Activated T-helper 1 cell treated with anti-CD3 and anti-CD28 coated beads, Interleukin-12 subunit alpha, Interleukin-12 subunit beta, Interleukin-2, Interleukin-4 antibody, amounts not matched to agents 30 ng/mL and 10 ng/mL and 1 ng/mL, durations not matched to agents 14 hours and 24 hours and 36 hours (primary cell): ENCODE measurements at regions not wholly inside any gene's neighbourhood (a gene's known extent, or its start where the extent isn't known, plus 50 kb on each side); places are given as distances from the start of the nearest gene placed in this dataset.

Source experiments
- DNase-seq: peaks from one replicate; pipeline ENCODE4 v3.0.0; 2021; ENCODE audit warnings: low spot score
- H3K27ac Mint-ChIP-seq: one replicate; pipeline ENCODE4 v1.8.0; 2021; ENCODE audit warnings: mild to moderate bottlenecking, mixed read lengths
- H3K27me3 Mint-ChIP-seq: one replicate; pipeline ENCODE4 v1.8.0; 2022; ENCODE audit warnings: mild to moderate bottlenecking, moderate library complexity, mixed read lengths; ENCODE audit not compliant: insufficient read depth
- H3K36me3 Mint-ChIP-seq: one replicate; pipeline ENCODE4 v1.8.0; 2021; ENCODE audit warnings: low read depth, mixed read lengths
- H3K4me1 Mint-ChIP-seq: one replicate; pipeline ENCODE4 v1.8.0; 2021; ENCODE audit warnings: low read depth, mixed read lengths
- H3K4me3 Mint-ChIP-seq: one replicate; pipeline ENCODE4 v1.8.0; 2021; ENCODE audit warnings: mild to moderate bottlenecking, moderate library complexity, mixed read lengths
- H3K9me3 Mint-ChIP-seq: one replicate; pipeline ENCODE4 v1.8.0; 2021; ENCODE audit warnings: mixed read lengths
- intact Hi-C: fragments of 100-400 bp; cut with micrococcal nuclease; formaldehyde crosslinking; loops from one replicate; pipeline ENCODE4 v1.15.1; 2024

DNA sequence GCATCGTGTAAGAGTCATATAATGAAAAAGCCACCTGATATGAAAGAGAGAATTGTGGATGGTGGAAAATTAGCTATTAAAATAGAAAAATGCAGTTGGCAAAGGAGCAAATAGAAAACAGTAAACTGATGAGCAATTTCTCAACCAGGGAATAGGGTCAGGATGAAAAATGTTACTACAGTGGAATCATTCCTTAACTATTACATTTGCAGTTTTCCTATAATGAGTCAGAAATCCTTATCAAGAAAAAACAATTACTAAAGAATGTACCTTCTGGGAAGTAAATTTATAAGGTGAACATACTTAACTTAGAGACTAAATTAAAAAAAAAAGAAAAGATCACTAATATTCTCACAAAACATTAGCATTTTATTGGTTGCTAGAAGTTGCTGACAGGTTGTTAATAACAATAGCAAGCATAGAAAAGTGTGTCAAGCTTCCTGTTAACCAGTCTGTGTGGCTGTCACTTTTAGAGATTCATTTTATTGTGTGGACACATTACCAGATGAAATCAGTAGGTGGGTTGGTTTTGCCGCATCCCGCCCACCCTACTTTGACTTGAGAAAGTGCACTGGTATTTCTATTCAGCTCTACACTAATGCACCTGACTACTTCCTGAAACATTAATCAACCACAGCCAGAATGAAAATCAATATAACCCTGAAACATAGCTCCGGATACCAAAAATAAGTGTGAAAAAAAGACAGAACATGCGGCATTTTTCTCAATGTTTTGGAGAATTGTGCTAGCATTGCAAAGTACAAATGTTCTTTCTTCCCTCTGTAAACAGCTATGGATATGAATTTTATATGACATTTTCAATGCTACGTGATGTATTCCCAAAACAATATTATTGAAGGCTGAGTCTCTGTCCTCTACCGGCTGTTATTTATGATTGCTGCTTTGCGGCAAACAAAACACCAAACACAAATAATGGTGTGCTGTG, 576.7 kb downstream of the SLC16A7 start:
- Mint-ChIP-seq H3K27ac (no peak overlapping the region), H3K36me3 (no peaks in the 10 kb centered on the region), H3K27me3 (no peaks in the 10 kb centered on the region), H3K4me3 (no peak overlapping the region), H3K4me1 (no peaks in the 10 kb centered on the region), H3K9me3 (no peaks in the 10 kb centered on the region)
- no peak for DNase-seq
- intact Hi-C loops, result no loop called here

DNA sequence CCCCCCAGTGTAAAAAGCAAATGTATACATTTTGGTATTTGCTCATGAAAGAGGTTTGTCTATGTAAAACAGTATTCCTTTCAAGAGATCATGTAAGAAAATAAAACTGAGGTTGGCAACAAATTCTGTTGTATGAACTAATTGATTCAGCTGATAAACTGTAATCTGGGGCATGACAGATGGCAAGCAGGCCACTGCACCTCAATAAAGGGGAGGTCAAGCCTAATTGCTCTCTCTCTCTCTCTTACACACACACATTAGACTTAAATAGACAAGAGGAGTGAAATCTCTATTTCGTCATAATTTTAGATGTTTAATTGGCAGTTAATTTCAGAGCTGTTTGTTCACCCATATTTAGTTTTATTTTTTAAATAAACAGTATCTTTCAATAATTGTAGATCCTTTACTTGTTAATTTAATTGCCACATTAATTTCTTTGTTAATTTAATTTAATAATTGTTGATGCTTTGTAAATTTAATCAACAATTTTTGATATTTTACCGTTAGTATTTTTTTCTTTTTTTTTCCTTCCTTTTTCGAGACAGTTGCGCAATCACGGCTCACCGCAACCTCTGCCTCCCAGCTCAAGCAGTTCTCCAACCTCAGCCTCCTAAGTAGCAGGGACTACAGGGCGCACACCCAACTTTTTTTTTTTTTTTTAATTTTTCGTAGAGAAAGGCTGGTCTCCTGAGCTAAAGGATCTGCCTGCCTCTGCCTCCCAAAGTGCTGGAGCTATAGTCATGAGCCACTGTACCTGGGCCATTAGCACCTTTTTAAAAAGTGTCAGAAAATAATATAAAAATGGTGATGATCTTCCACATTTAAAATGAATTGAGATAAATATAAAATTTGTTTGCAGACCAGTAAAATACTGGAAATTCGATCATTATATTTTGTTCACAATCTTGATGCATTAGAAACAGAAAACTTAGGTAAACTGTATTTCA, 577.7 kb downstream of the SLC16A7 start:
- intact Hi-C loops, result no loop called here
- DNase-seq, result no peak
- no peaks in the 10 kb centered on the region for H3K27me3 Mint-ChIP-seq
- no peak overlapping the region for H3K27ac Mint-ChIP-seq
- H3K36me3 Mint-ChIP-seq, result no peaks in the 10 kb centered on the region
- H3K9me3 Mint-ChIP-seq, result no peaks in the 10 kb centered on the region
- no peaks in the 10 kb centered on the region for H3K4me1 Mint-ChIP-seq
- no peak overlapping the region for H3K4me3 Mint-ChIP-seq

DNA sequence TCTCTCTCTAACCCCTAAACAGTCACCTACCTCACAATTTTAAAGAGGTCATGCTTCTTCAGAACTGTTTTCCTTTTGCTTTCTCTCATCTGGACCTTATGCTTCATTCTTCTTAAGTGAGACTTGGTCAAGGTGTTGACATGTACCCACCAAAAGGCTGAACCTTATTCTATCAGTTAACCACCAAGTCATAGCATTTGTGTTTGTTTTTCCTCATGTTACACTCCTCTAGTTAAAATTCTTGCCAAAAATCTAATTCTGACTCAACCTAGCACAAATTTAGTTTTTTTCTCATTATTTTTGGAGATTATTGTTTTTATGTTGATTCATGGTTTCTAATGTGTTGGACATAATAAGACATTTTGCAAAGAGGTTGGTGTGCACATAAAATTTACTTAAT, 578.6 kb downstream of the SLC16A7 start:
- no peaks in the 10 kb centered on the region for H3K4me1 Mint-ChIP-seq
- H3K9me3 Mint-ChIP-seq, result no peaks in the 10 kb centered on the region
- H3K4me3 Mint-ChIP-seq, result no peak overlapping the region
- H3K36me3 Mint-ChIP-seq, result no peaks in the 10 kb centered on the region
- H3K27me3 Mint-ChIP-seq, result no peaks in the 10 kb centered on the region
- intact Hi-C loops, result no loop called here
- no peak overlapping the region for H3K27ac Mint-ChIP-seq
- no peak for DNase-seq

DNA sequence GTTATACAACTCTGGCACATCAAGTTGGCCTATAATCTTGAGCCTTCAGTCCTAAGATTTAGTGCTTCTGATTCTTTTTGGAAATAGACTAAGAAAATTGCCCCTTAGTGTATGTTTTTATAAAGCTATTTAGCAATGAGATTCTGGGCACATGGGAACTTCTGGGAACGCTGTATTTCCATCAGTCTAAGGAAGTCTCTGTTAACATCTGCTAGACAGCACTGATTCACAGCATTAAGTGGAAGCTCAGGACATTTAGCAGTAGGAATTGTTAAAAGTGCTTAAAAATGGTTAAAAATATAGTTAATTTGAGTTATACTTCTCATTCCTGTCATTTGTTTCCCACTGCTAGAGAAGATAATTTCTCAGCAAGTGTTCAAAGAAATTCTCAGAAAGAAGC, 579.1 kb downstream of the SLC16A7 start:
- H3K4me1 Mint-ChIP-seq, result no peaks in the 10 kb centered on the region
- H3K9me3 Mint-ChIP-seq, result no peaks in the 10 kb centered on the region
- no peak overlapping the region for H3K4me3 Mint-ChIP-seq
- H3K27me3 Mint-ChIP-seq, result no peaks in the 10 kb centered on the region
- no peaks in the 10 kb centered on the region for H3K36me3 Mint-ChIP-seq
- intact Hi-C loops, result no loop called here
- no peak overlapping the region for H3K27ac Mint-ChIP-seq
- no peak for DNase-seq

DNA sequence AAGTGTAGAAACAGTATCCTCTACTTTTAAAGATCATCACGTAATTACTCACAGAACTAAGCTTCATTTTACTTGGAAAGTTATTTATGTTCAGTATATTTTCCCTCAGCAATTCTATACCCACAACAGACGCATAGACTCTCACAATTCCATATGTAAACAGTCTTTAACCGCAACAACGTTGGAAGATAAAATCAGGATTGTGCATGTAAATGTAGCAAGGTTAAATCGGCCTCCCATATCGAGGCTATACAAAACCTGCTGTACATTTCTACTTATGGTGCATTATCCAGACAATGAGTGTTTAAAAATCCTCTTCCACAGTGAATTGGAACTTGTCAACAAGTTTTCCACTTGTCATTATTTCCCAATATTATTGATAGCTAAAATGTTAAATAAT, 581.1 kb downstream of the SLC16A7 start:
- Mint-ChIP-seq H3K4me3 (no peak overlapping the region), H3K36me3 (no peaks in the 10 kb centered on the region), H3K27me3 (no peaks in the 10 kb centered on the region), H3K4me1 (no peaks in the 10 kb centered on the region), H3K27ac (no peak overlapping the region), H3K9me3 (no peaks in the 10 kb centered on the region)
- intact Hi-C loops, result no loop called here
- DNase-seq, result no peak

DNA sequence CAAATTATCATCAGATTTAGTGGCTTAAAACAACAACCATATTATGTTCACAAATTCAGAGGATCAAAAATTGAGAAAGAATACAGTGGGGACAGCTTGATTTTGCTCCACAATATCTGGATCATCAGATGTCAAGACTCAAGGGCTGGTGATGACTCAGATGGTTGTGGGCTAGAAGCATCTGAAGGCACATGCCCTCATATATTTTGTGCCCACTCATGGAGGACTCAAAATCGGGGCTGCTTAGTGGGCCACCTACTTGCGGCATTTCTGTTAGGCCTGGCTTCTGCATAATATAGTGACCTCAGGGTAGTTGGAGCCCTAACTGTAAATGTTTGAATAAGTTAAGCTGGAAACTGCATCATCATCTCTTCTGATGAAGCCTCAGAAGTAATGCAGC, 584.5 kb downstream of the SLC16A7 start:
- Mint-ChIP-seq H3K27ac (no peak overlapping the region), H3K4me1 (no peaks in the 10 kb centered on the region), H3K4me3 (no peak overlapping the region), H3K27me3 (no peaks in the 10 kb centered on the region), H3K9me3 (no peaks in the 10 kb centered on the region), H3K36me3 (no peaks in the 10 kb centered on the region)
- DNase-seq, result no peak
- intact Hi-C loops, result no loop called here

DNA sequence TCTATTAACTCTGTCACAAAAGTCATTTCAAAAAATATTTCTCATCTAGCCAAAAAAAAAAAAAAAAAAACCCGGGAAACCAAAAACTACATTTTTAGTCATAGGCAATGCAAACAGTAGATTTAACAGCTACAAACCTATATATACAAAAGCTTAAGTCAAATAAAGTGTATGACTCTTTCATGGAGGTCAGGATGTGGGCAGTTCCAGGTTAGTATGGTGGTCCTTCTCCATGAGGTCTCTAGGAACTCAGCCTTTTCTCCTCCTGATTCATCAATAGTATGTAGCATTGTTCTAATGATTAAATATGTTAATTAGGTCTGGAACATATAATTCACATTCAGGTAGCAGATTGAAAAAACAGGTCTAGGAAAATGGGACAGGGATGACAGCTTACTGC, 586.5 kb downstream of the SLC16A7 start:
- intact Hi-C loops, result no loop called here
- Mint-ChIP-seq H3K9me3 (no peaks in the 10 kb centered on the region), H3K27me3 (no peaks in the 10 kb centered on the region), H3K4me1 (no peaks in the 10 kb centered on the region), H3K27ac (no peak overlapping the region), H3K36me3 (no peaks in the 10 kb centered on the region), H3K4me3 (no peak overlapping the region)
- no peak for DNase-seq

DNA sequence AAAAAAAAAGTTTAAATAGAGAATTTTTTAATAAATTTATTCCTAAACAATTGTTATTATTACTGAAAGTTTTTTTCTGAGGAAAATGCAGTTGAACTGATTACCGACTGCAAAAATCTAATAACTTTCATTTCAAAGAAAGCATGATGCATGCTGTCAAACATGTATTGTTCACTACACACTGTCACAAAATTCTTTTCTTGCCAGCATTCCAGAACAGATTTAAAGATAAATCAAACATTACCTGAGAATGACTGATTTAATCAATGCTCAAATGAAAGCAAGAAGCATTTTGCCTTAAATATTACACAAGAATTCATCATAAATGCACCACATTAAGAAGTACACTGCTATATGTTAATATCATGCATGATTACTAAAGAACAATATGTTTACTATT, 588.3 kb downstream of the SLC16A7 start:
- H3K4me3 Mint-ChIP-seq, result no peak overlapping the region
- no peak for DNase-seq
- H3K27me3 Mint-ChIP-seq, result no peaks in the 10 kb centered on the region
- no peaks in the 10 kb centered on the region for H3K9me3 Mint-ChIP-seq
- no peaks in the 10 kb centered on the region for H3K4me1 Mint-ChIP-seq
- no peaks in the 10 kb centered on the region for H3K36me3 Mint-ChIP-seq
- H3K27ac Mint-ChIP-seq, result no peak overlapping the region
- intact Hi-C loops, result no loop called here

DNA sequence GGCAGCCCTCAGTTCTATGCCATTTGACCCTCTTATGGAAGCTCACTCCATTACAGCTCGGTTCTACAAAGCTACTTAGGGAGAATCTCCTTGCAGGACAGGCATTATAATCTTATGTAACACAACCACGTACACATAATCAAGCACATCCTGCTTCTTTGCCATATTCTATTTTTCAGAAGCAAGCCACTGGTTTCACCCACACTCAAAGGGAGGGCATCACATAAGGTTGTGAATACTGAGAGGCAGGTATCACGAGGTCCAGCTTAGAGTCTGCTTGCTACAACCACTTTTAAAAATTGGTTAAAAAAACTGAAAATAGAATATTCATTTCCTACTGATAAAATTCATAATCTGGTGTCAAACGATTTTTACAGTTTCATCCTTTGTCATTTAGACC, 589.2 kb downstream of the SLC16A7 start:
- Mint-ChIP-seq H3K27me3 (no peaks in the 10 kb centered on the region), H3K27ac (no peak overlapping the region), H3K4me1 (no peaks in the 10 kb centered on the region), H3K36me3 (no peaks in the 10 kb centered on the region), H3K9me3 (no peaks in the 10 kb centered on the region), H3K4me3 (no peak overlapping the region)
- intact Hi-C loops, result no loop called here
- DNase-seq, result no peak

DNA sequence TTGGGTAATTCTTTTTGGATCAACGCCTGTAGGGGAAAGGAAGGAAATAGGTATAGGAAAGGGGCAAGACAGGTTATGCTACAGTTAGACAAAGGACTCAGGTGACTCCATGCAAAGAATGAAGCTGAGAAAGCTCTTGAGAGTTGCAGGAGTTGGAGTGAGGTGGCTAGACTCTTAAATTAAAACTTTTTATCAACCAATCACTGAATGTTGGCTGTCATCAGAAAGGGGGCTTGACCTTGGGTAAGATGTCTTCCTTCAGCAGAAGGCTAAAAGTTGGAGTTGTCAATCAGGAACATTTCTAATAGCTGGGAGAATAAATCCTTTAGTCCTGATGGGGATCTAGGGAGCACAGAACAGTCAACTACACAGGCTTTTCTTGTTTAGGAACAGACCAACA, 595.4 kb downstream of the SLC16A7 start:
- no peak for DNase-seq
- H3K4me3 Mint-ChIP-seq, result no peak overlapping the region
- intact Hi-C loops, result no loop called here
- no peaks in the 10 kb centered on the region for H3K9me3 Mint-ChIP-seq
- H3K27me3 Mint-ChIP-seq, result no peaks in the 10 kb centered on the region
- H3K36me3 Mint-ChIP-seq, result no peaks in the 10 kb centered on the region
- H3K4me1 Mint-ChIP-seq, result no peaks in the 10 kb centered on the region
- no peak overlapping the region for H3K27ac Mint-ChIP-seq

DNA sequence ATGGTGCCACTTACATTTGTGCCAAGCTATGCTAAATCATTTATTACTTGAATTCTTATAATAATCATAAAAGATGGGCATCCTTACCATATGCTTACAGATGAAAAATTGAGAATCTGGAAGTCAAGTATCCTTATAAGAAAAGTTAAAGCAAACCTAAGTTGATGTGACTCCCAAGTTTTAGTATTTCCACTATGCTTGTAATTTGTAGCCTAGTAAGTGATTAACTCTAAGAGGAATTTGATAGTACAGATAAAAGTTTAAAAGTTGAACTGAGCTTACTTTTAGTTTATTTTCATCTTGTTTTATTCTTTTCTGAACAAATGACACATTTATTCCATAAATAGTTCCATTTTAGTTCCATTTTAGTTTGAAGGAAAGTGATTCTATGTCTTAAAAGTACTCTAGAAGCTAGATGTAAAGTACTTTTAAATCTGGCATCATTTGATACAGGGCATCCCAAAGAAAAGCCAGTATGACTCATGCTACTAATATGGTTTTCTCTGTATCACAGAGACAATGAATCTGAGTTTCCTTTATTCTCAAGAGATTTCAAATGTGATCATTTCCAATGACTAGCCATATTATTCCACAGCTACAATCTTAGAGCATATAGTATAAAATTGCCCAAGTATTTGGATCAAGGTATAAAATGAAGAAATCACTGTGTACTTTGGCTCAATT, 596.0 kb downstream of the SLC16A7 start:
- Mint-ChIP-seq H3K9me3 (no peaks in the 10 kb centered on the region), H3K27ac (no peak overlapping the region), H3K36me3 (no peaks in the 10 kb centered on the region), H3K4me3 (no peak overlapping the region), H3K27me3 (no peaks in the 10 kb centered on the region), H3K4me1 (no peaks in the 10 kb centered on the region)
- intact Hi-C loops, result no loop called here
- DNase-seq, result no peak

DNA sequence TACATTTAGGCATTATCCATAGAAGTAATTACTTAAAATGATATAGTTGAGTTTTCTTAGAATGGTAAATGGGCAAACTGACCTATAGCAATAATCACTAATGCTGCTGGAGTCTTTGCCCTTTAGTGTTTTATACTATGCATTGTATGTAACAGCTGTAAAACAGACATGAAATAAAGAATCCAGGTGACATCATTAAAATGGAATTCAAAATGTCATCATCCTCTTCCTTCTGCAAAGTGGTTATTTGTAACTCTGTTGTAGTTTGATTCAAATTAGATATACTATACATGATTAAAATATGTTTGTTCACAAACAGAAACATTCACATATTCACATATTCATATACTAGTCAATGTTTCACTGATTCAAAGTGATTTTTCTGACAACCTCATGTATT, 598.8 kb downstream of the SLC16A7 start:
- Mint-ChIP-seq H3K4me3 (no peak overlapping the region), H3K36me3 (no peaks in the 10 kb centered on the region), H3K4me1 (no peaks in the 10 kb centered on the region), H3K27me3 (no peaks in the 10 kb centered on the region), H3K9me3 (no peaks in the 10 kb centered on the region), H3K27ac (no peak overlapping the region)
- no peak for DNase-seq
- intact Hi-C loops, result no loop called here

DNA sequence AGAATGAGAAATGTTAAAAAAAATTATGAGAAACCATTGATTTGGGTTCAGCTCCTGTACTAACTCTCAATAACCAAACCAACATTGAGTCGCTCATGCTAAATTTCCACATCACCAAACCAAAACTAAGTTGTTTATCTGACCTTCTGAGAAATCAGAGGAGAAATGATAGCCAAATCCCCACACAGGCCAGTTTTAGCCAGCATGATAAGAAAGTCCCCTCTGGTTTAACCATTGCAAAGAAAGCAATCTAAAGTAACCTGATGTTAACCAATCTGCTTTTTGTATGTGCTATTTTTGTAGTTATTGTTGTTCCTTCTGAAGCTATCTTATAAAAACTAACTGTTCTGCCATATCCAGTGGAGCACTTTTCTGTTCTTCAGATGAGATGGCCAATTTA, 599.7 kb downstream of the SLC16A7 start:
- no peak overlapping the region for H3K4me3 Mint-ChIP-seq
- no peaks in the 10 kb centered on the region for H3K9me3 Mint-ChIP-seq
- intact Hi-C loops, result no loop called here
- no peaks in the 10 kb centered on the region for H3K27me3 Mint-ChIP-seq
- H3K36me3 Mint-ChIP-seq, result no peaks in the 10 kb centered on the region
- H3K4me1 Mint-ChIP-seq, result no peaks in the 10 kb centered on the region
- DNase-seq, result no peak
- no peak overlapping the region for H3K27ac Mint-ChIP-seq
